GM12878 (cell line): ENCODE measurements at regions not wholly inside any gene's neighbourhood (a gene's known extent, or its start where the extent isn't known, plus 50 kb on each side); places are given as distances from the start of the nearest gene placed in this dataset.

Source experiments
- CTCF ChIP-seq, 3 experiments: IDR thresholded peaks in 2 of 3; conservative IDR thresholded peaks in 1 of 3; 2 replicates each; pipeline ENCODE4 v1.5.1; 2011; ENCODE audit warnings: low read depth in 3 of 3, low read length in 3 of 3, mild to moderate bottlenecking in 3 of 3, control low read depth in 2 of 3, moderate library complexity in 2 of 3, inconsistent platforms in 1 of 3, mixed read lengths in 1 of 3; ENCODE audit not compliant: control insufficient read depth in 2 of 3, insufficient read depth in 1 of 3; ENCODE audit errors: extremely low read depth in 1 of 3
- DPF2 ChIP-seq: fragments of 450-650 bp; IDR thresholded peaks from 2 replicates; pipeline ENCODE4 v1.6.1; 2017; ENCODE audit warnings: mild to moderate bottlenecking
- ZBTB40 ChIP-seq: fragments of 450-650 bp; IDR thresholded peaks from 2 replicates; pipeline ENCODE4 v1.6.1; 2016; ENCODE audit warnings: mild to moderate bottlenecking, moderate library complexity, borderline replicate concordance
- ZSCAN29 ChIP-seq: fragments of 450-650 bp; IDR thresholded peaks from 2 replicates; pipeline ENCODE4 v1.6.1; 2017; ENCODE audit warnings: mild to moderate bottlenecking, moderate library complexity

- TF ChIP-seq ZSCAN29 (no peak), ZBTB40 (no peak), DPF2 (no peak), CTCF (IDR thresholded peaks at IDR 0.05 in 2 of 3, conservative IDR thresholded peaks at IDR 0.05 in 1 of 3; ENCODE audit: control insufficient read depth in 2 of 3, extremely low read depth in 1 of 3, insufficient read depth in 1 of 3, low read depth in 3 of 3, low read length in 3 of 3) (no peak)
Measured at GRCh38 chr13:104592127-104592526, 1525.9 kb upstream of the SLC10A2 start.
